Neuronal stem cell (in vitro differentiated cells): ENCODE measurements at regions not wholly inside any gene's neighbourhood (a gene's known extent, or its start where the extent isn't known, plus 50 kb on each side); places are given as distances from the start of the nearest gene placed in this dataset.

Experiments
- DNase-seq: peaks from one replicate; pipeline ENCODE4 v3.0.0-alpha.2; 2013; ENCODE audit warnings: low spot score
- H2AFZ ChIP-seq: one replicate; pipeline ENCODE4 v1.6.1; 2013; ENCODE audit warnings: mild to moderate bottlenecking, low read length, inconsistent platforms
- H2AK5ac ChIP-seq: 2 replicates; pipeline ENCODE4 v1.6.1; 2013; ENCODE audit warnings: low read depth, mild to moderate bottlenecking, inconsistent platforms, low read length, moderate library complexity, mixed read lengths
- H2BK120ac ChIP-seq: 2 replicates; pipeline ENCODE4 v1.6.1; 2013; ENCODE audit warnings: low read depth, mild to moderate bottlenecking, inconsistent platforms, low read length, moderate library complexity, mixed read lengths
- H2BK12ac ChIP-seq: one replicate; pipeline ENCODE4 v1.6.1; 2013; ENCODE audit warnings: low read length, inconsistent platforms
- H2BK15ac ChIP-seq: 2 replicates; pipeline ENCODE4 v1.6.1; 2013; ENCODE audit warnings: mild to moderate bottlenecking, low read length, inconsistent platforms, mixed read lengths
- H2BK5ac ChIP-seq: one replicate; pipeline ENCODE4 v1.6.1; 2013; ENCODE audit warnings: inconsistent platforms, mild to moderate bottlenecking, low read length, moderate library complexity
- H3K14ac ChIP-seq: one replicate; pipeline ENCODE4 v1.6.1; 2013; ENCODE audit warnings: low read length, inconsistent platforms
- H3K18ac ChIP-seq: 2 replicates; pipeline ENCODE4 v1.6.1; 2013; ENCODE audit warnings: low read length, inconsistent platforms
- H3K23ac ChIP-seq: 2 replicates; pipeline ENCODE4 v1.6.1; 2013; ENCODE audit warnings: low read depth, mild to moderate bottlenecking, mixed read lengths, low read length, inconsistent platforms; ENCODE audit not compliant: poor library complexity
- H3K27ac ChIP-seq: replicated peaks from 3 replicates; pipeline ENCODE4 v1.5.1; 2013; ENCODE audit warnings: low read length, inconsistent platforms
- H3K27me3 ChIP-seq, 3 experiments: 2 replicates each; pipeline ENCODE4 v1.6.1; 2013; ENCODE audit warnings: low read length in 3 of 3, mild to moderate bottlenecking in 2 of 3, inconsistent platforms in 1 of 3, low read depth in 1 of 3, mixed read lengths in 1 of 3, moderate library complexity in 1 of 3; ENCODE audit not compliant: control insufficient read depth in 3 of 3, insufficient read depth in 3 of 3
- H3K36me3 ChIP-seq, 2 donors: replicated peaks in 1 of 2; 2 replicates each; pipeline ENCODE4 v1.6.1; 2013; ENCODE audit warnings: low read length in 2 of 2; ENCODE audit not compliant: control insufficient read depth in 2 of 2, insufficient read depth in 2 of 2
- H3K4ac ChIP-seq: 2 replicates; pipeline ENCODE4 v1.6.1; 2013; ENCODE audit warnings: inconsistent platforms, mild to moderate bottlenecking, low read length, moderate library complexity
- H3K4me1 ChIP-seq, 2 donors: 1 replicate in 1 of 2; 2 replicates in 1 of 2; pipeline ENCODE4 v1.6.1; 2013; ENCODE audit warnings: low read length in 2 of 2, low read depth in 1 of 2; ENCODE audit not compliant: control insufficient read depth in 2 of 2, insufficient read depth in 1 of 2
- H3K4me2 ChIP-seq: one replicate; pipeline ENCODE4 v1.6.1; 2013; ENCODE audit warnings: mild to moderate bottlenecking, low read length, inconsistent platforms; ENCODE audit not compliant: insufficient read depth, poor library complexity, severe bottlenecking
- H3K4me3 ChIP-seq, 2 donors: 2 replicates each; pipeline ENCODE4 v1.5.1; 2013; ENCODE audit warnings: low read length in 2 of 2, mild to moderate bottlenecking in 2 of 2, inconsistent platforms in 1 of 2, moderate library complexity in 1 of 2
- H3K79me1 ChIP-seq: one replicate; pipeline ENCODE4 v1.6.1; 2013; ENCODE audit warnings: low read depth, mild to moderate bottlenecking, inconsistent platforms, low read length, moderate library complexity
- H3K9ac ChIP-seq: one replicate; pipeline ENCODE4 v1.6.1; 2013; ENCODE audit warnings: mild to moderate bottlenecking, low read depth, low read length, inconsistent platforms; ENCODE audit not compliant: poor library complexity
- H3K9me3 ChIP-seq, 2 donors: replicated peaks in 1 of 2; 2 replicates each; pipeline versions ENCODE3 to v1.6.1; 2013; ENCODE audit warnings: low read length in 2 of 2, mild to moderate bottlenecking in 2 of 2, inconsistent platforms in 1 of 2, low read depth in 1 of 2, mixed read lengths in 1 of 2, moderate library complexity in 1 of 2; ENCODE audit not compliant: control insufficient read depth in 2 of 2, insufficient read depth in 1 of 2
- H4K8ac ChIP-seq: one replicate; pipeline ENCODE4 v1.6.1; 2013; ENCODE audit warnings: low read depth, mild to moderate bottlenecking, inconsistent platforms, low read length, moderate library complexity
- H4K91ac ChIP-seq: one replicate; pipeline ENCODE4 v1.6.1; 2013; ENCODE audit warnings: low read length, low read depth, mild to moderate bottlenecking, inconsistent platforms; ENCODE audit not compliant: poor library complexity
- WGBS, 2 donors: extraction: QIAGEN DNeasy Blood & Tissue Kit; methylation state at CpG; one replicate each; pipeline ENCODE4 v1.1.7; 2013; ENCODE audit warnings: missing lambda C conversion rate in 2 of 2, mixed read lengths in 1 of 2; ENCODE audit not compliant: insufficient read length in 2 of 2, insufficient replicate concordance in 1 of 2; ENCODE audit errors: extremely low coverage in 2 of 2; 5-methylcytosine and 5-hydroxymethylcytosine counted together

- no peak overlapping the region for H2AFZ ChIP-seq
- no peaks in the 10 kb centered on the region for H3K4me1 ChIP-seq
- H3K4ac ChIP-seq = no peak overlapping the region
- H2BK5ac ChIP-seq = no peak overlapping the region
- no peak overlapping the region for H2BK15ac ChIP-seq
- no peak overlapping the region for H3K4me2 ChIP-seq
- no peak overlapping the region for H3K23ac ChIP-seq
- no peak overlapping the region for H4K8ac ChIP-seq
- no peak overlapping the region for H2BK12ac ChIP-seq
- no peaks in the 10 kb centered on the region for H3K79me1 ChIP-seq
- no peak overlapping the region for H3K14ac ChIP-seq
- H3K36me3 ChIP-seq = no peaks in the 10 kb centered on the region
- no peak overlapping the region for H2AK5ac ChIP-seq
- no peak overlapping the region for H3K27ac ChIP-seq
- no peak overlapping the region for H4K91ac ChIP-seq
- no peak overlapping the region for H2BK120ac ChIP-seq
- no peaks in the 10 kb centered on the region for H3K27me3 ChIP-seq
- no peak for DNase-seq
- H3K9me3 ChIP-seq = no peaks in the 10 kb centered on the region
- H3K4me3 ChIP-seq = no peak overlapping the region
- no peak overlapping the region for H3K18ac ChIP-seq
- no peak overlapping the region for H3K9ac ChIP-seq
These were observed 146.8 kb upstream of the KCNJ3 start for GRCh38 chr2:154551649-154552048.

- H2BK120ac ChIP-seq = no peak overlapping the region
- no peak overlapping the region for H2AK5ac ChIP-seq
- H3K18ac ChIP-seq = no peak overlapping the region
- H2BK5ac ChIP-seq = no peak overlapping the region
- H4K91ac ChIP-seq = no peak overlapping the region
- no peak for DNase-seq
- H3K14ac ChIP-seq = no peak overlapping the region
- no peak overlapping the region for H3K4ac ChIP-seq
- no peaks in the 10 kb centered on the region for H3K27me3 ChIP-seq
- H2AFZ ChIP-seq = no peak overlapping the region
- no peaks in the 10 kb centered on the region for H3K9me3 ChIP-seq
- no peaks in the 10 kb centered on the region for H3K4me1 ChIP-seq
- no peak overlapping the region for H3K4me2 ChIP-seq
- no peak overlapping the region for H2BK12ac ChIP-seq
- no peak overlapping the region for H4K8ac ChIP-seq
- H3K79me1 ChIP-seq = no peaks in the 10 kb centered on the region
- no peaks in the 10 kb centered on the region for H3K36me3 ChIP-seq
- H3K27ac ChIP-seq = no peak overlapping the region
- H2BK15ac ChIP-seq = no peak overlapping the region
- H3K9ac ChIP-seq = no peak overlapping the region
- no peak overlapping the region for H3K23ac ChIP-seq
- no peak overlapping the region for H3K4me3 ChIP-seq
These were observed 144.4 kb upstream of the KCNJ3 start for GRCh38 chr2:154554046-154554445.

- Histone ChIP-seq H3K4ac (no peak overlapping the region), H3K4me3 (no peak overlapping the region)
- WGBS, 2 donors = no CpG with 5 or more reads among the region's 1 CpG
These were observed 142.8 kb upstream of the KCNJ3 start for GRCh38 chr2:154555710-154556109.

GRCh38 chr2:154556146-154556545 is 142.3 kb upstream of the KCNJ3 start:
- Histone ChIP-seq H3K9ac (no peak overlapping the region), H3K36me3 (no peaks in the 10 kb centered on the region), H3K4me3 (no peak overlapping the region), H2AFZ (no peak overlapping the region), H3K4ac (no peak overlapping the region), H2BK5ac (no peak overlapping the region), H3K18ac (no peak overlapping the region), H4K91ac (no peak overlapping the region), H3K9me3 (no peaks in the 10 kb centered on the region), H3K27me3 (no peaks in the 10 kb centered on the region), H2BK120ac (no peak overlapping the region), H3K23ac (no peak overlapping the region), H3K4me2 (no peak overlapping the region), H2BK15ac (no peak overlapping the region), H3K14ac (no peak overlapping the region), H2BK12ac (no peak overlapping the region), H3K27ac (no peak overlapping the region), H3K79me1 (no peaks in the 10 kb centered on the region), H4K8ac (no peak overlapping the region), H3K4me1 (no peaks in the 10 kb centered on the region), H2AK5ac (no peak overlapping the region)
- DNase-seq = no peak
- WGBS, 2 donors = no CpG with 5 or more reads among the region's 2 CpGs

More at GRCh38 chr2:154555710-154556109, 142.8 kb upstream of the KCNJ3 start:
- no peak overlapping the region for H2BK12ac ChIP-seq
- H3K79me1 ChIP-seq = no peaks in the 10 kb centered on the region
- no peak overlapping the region for H3K14ac ChIP-seq
- no peak overlapping the region for H3K27ac ChIP-seq
- no peak overlapping the region for H3K23ac ChIP-seq
- no peak overlapping the region for H4K91ac ChIP-seq
- H3K4me2 ChIP-seq = no peak overlapping the region
- no peak overlapping the region for H3K18ac ChIP-seq
- H2AFZ ChIP-seq = no peak overlapping the region
- no peak overlapping the region for H2BK5ac ChIP-seq
- H2BK120ac ChIP-seq = no peak overlapping the region
- no peaks in the 10 kb centered on the region for H3K36me3 ChIP-seq
- no peak for DNase-seq
- H3K9me3 ChIP-seq = no peaks in the 10 kb centered on the region
- no peaks in the 10 kb centered on the region for H3K27me3 ChIP-seq
- H2AK5ac ChIP-seq = no peak overlapping the region
- no peak overlapping the region for H3K9ac ChIP-seq
- H2BK15ac ChIP-seq = no peak overlapping the region
- no peaks in the 10 kb centered on the region for H3K4me1 ChIP-seq
- no peak overlapping the region for H4K8ac ChIP-seq
